ENCODE measurements at regions not wholly inside any gene's neighbourhood (a gene's known extent, or its start where the extent isn't known, plus 50 kb on each side); places are given as distances from the start of the nearest gene placed in this dataset.
"Not testable (repeated sequence)": the region's sequence is repeated elsewhere in the genome, so short reads cannot be mapped to it uniquely, and the experiment has no call there.

DNA sequence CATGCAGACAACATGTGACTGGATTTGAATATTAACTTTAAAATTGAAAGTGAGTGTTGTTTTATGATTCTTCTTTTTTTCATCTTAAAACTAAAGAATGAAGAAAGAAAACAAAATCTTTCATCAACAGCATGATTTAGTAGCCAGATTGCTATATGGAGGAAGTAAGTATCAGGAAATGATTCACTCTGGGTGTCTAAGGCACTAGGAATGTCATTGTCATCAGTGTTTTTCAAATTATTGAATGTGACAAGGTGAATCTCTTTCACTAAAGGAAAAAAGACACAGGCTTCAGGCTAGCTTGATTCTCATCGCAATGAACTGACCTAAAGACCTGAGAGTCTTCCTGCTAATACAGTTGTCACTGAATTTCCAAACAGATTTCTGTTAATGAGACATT lies 430.1 kb downstream of the FBXO15 start:
- DNase-seq, result no peak

- DNase-seq, result no peak
Observed at GRCh38 chr18:73715210-73715670, 432.4 kb downstream of the FBXO15 start.

- no peak for DNase-seq
Observed at GRCh38 chr18:73714466-73714865, 433.2 kb downstream of the FBXO15 start.

GRCh38 chr18:73711256-73711655 lies 436.4 kb downstream of the FBXO15 start:
- no peak for DNase-seq

DNA sequence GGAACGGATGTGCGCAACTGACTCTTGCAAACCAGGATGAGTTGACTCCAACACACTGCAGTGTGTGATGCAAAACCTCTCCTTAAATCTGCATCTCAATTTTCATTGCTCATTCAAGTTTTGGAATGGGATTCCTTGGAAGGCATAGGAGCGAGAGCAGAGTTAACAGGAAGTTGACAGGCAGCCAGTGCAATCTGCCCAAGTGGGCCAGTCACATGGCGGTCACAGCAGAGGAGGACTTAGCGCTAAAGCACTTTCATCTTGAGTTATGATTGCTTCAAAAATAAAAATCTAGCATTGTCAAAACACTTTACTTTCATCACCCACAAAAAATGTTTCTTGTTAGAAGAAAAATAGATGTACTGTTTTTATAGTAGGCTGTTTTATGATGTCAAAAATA lies 439.0 kb downstream of the FBXO15 start:
- no peak for DNase-seq

DNA sequence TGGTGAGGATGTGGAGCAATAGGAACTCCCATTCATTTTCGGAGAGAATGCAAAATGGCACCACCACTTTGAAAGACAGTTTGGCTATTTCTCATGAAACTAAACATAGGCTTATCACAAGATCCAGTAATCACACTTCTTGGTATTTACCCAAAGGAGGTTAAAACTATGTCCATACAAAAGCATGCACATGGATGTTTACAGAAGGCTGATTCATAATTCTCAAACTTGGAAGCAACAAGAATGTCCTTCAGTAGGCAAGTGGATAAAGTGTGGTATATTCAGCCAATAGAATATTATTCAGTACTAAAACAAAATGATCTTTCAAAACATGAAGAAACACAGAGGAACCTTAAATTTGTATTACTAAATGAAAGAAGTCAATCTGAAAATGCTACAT lies 440.6 kb downstream of the FBXO15 start:
- DNase-seq, result no peak

- no peak for DNase-seq
Observed at GRCh38 chr18:73697353-73697752, 450.3 kb downstream of the FBXO15 start.

DNA sequence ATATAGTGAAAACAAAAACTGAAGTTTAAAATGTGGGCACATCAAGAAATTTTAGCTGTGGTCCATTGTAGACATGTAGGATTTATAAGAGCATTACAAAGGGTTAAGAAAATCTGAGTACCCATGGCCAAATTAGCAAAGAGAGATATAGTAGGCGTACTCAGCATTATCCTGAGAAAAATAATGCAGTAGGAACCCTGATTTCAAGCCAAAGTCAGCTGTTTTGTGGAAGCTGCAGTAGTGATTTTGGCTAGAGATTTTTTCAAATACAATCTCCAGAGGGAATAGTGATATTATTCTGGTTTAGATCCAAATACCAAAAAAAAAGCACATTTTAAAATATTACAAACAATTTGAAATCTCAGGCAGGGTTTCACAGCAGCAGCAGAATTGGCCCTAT lies 450.9 kb downstream of the FBXO15 start:
- DNase-seq, result no peak

- no peak for DNase-seq
Observed at GRCh38 chr18:73696171-73696570, 451.5 kb downstream of the FBXO15 start.

DNA sequence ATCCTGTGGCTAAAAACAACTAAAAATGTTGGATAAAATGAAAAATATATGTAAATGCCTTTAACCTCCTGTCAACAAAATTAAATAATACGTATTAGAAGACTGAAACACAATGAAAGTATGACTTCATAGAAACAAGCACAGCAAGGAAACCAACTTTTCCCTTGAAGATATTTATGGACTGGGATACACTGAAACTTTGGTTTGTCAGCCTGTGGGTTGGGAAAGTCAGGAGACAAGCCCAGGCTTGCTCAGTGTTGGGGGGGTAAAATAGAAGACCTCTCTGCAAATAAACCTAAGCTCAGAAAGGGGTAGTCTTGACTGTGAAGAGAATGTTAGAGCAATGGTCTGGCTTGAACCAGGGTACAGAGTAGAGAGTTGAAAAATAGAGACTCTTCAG lies 454.5 kb downstream of the FBXO15 start:
- no peak for DNase-seq

DNA sequence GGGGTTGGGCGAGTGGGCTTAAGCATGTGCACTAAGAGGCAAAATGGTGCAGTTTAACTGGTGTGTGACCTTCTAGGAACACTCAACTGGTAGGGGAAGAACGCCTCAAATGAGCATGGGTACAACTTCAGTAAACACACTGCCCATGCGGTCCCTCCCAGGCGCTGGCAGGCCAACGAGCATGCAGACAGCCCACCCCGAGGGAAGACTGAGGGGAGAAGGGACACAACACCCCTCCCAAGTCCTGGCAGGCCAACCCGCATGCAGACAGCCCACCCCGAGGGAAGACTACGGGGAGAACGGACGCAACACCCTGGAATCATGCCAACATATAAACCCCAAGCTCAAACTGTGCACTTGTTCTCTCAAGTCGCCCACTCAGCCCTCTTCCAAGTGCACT lies 456.0 kb downstream of the FBXO15 start:
- no peak for DNase-seq

DNA sequence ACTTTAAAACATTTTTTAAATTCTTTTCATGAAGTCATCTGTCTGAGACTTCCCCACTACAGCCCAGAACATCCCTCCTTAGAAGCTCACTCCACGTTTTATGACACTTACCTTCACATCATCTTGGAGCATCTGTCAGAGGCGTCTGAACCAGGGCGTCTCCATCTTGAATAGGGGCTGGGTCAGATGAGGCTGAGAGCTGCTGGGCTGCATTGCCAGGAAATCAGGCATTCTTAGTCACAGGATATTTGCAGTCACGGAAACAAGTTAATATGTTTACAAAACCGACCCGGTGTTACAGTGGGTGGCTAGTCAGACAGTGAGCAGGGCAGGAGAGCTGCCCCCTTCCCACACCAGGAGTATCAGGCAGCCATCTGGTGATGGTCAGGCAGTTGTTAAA lies 456.5 kb downstream of the FBXO15 start:
- no peak for DNase-seq

DNA sequence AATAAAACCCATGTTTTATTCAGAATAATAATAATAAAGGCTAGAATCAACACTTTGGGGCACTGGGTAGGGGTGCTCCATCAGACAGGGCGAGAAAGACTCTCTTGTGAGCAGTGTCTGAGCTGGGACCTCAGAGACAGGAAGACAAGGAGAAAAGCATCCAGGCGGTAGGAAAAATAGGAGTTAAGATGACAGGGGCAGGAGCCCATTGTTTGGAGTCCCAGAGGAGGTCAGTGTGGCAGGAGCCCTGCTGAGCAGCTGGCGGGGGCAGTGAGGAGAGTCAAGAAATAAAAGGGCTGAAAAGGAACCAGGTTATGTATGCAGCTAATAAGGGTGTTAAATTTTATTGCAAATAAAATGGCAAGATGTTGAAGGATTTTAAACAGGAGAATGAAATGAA lies 457.4 kb downstream of the FBXO15 start:
- DNase-seq, result no peak

GRCh38 chr18:73688851-73689711 lies 458.6 kb downstream of the FBXO15 start:
- DNase-seq, result peak; percentile 78

GRCh38 chr18:73688161-73688560 lies 459.5 kb downstream of the FBXO15 start:
- no peak for DNase-seq

DNA sequence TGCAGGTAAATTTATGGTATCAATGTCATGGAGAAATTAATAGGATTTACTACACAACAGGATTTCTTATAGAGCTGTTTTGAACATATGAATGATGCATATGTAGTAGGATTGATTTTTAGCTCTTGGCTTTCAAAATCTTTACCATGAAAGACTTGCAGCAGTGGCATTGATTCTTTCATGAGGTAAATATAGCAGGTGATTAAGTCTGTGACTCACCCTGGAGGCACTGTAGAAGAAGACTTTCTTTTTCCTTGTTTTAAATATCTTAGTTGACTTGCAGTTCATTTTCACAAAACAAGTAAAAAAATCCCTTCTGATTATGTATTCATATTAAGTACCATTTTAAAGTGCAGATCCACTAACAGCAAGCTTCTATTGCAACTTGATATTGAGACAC lies 463.0 kb downstream of the FBXO15 start:
- DNase-seq, result no peak

DNA sequence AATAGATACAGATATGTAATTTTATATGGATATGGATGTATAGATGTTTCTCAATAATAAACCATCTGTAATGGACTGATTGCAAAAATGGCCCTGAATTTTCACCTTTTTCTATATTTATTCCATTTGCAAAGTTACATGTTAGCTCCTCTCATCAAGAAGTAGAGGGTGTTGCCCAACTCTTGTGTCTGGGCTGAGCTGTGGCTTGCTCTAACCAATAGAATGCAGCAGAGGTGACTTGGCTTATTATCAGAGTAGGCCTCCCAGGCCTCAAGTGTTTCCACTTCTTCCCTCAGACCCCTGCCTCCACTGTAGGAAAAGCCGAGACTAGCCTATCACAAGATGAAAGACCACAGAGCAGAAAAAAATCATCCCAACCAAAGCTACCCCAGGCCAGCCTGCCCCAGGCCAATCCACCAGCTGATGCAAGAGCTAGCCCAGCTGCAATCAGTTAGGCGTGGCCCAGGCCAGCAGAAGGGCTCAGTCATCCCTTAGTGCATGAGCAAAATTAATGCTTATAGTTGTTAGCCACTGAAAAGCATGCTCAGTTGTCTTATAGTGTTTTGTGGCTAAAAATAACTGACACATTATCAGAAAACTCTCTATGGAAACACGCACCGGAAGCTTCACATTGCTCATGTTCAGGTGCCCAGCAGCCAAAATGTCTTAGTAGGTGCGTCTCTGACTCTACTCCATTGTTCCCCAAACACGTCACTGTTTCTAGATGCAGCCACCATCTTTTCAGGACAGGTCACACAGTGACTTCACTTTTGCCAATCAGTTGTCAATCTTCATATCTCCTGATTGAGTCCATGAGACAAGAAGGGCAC lies 464.0 kb downstream of the FBXO15 start:
- DNase-seq, result no peak

DNA sequence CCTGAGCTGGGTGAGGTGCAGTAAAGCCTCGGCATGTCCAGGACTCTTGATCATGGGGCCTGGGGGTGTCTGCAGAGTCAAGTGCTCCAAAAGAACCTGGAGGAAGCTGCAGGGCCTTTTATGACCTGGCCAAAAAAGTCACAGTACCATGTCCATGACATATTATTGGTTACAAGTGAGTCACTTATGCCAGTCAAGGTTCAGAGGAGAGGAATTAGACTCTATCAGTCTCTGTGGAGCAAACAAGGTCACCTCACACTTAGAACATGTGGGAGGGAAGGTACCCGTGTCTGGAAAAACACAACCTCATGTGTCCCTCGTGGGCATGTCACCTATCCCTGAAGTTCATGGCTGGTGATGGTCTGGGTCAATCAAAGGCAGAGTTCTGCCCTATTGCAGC lies 465.7 kb downstream of the FBXO15 start:
- no peak for DNase-seq

GRCh38 chr18:73681398-73681797 lies 466.2 kb downstream of the FBXO15 start:
- no peak for DNase-seq

GRCh38 chr18:73679941-73680712 lies 467.5 kb downstream of the FBXO15 start:
- DNase-seq, result no peak

DNA sequence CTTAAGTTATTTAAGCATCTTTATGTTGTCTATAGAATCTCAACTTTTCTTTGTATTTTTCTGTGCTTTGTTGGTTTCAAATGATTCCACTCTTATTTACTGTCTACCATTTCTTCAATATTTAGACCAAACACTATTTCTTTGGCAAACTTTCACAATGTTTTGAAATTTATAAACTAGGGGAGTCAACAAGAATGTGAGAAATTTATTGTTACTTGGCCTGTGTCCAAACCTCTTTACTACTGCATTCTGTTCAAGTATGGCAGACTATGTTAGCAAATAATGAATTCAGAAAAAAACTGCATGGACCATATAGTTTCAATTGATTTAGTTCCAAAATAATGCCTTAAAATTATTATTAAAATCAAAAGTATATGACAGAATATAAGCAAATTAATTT lies 470.2 kb downstream of the FBXO15 start:
- no peak for DNase-seq

- DNase-seq, result no peak
Observed at GRCh38 chr18:73674125-73674865, 473.3 kb downstream of the FBXO15 start.

- DNase-seq, result not testable (repeated sequence)
Observed at GRCh38 chr18:73671480-73671879, 476.2 kb downstream of the FBXO15 start.

Data from amniotic stem cell (primary cell).